Stimulated activated CD8-positive, alpha-beta memory T cell treated with anti-CD3 and anti-CD28 coated beads, Interleukin-12 subunit alpha, Interleukin-12 subunit beta, amount 100 ng/mL, for 4 hours (primary cell): ENCODE measurements at regions not wholly inside any gene's neighbourhood (a gene's known extent, or its start where the extent isn't known, plus 50 kb on each side); places are given as distances from the start of the nearest gene placed in this dataset.

ENCODE experiments used
- DNase-seq: peaks from one replicate; pipeline ENCODE4 v3.0.0-alpha.2; 2020; ENCODE audit warnings: low read depth

DNA sequence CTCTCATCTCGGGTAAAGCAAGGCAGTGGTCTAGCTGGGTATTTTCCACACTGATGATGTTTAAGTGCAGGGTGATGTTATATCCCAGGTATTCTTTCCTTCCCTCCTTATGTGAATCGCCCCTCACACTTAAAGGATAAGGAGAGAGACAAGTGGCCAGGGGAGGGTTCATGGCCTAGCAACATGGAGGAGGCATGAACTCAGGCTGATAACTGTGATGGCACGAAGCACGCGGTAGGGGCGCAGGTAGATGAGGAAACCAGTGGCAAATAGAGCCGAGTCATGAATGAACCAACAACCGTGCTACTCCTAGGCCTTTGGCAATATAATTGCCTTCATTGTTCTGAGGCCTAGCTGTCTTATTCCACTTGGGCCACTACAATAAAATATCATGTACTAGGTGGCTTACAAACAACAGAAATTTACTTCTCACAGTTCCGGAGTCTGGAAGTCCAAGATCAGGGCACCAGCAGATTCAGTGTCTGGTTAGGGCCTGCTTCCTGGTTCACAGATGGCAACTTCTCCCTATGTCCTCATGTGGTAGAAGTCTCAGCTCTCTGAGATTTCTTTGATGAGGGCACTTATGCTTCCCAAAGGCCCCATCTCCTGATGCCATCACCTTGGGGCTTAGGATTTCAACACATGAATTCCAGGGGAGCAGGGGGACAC, 56.0 kb upstream of the PIK3CG start:
- DNase-seq: no peak

DNA sequence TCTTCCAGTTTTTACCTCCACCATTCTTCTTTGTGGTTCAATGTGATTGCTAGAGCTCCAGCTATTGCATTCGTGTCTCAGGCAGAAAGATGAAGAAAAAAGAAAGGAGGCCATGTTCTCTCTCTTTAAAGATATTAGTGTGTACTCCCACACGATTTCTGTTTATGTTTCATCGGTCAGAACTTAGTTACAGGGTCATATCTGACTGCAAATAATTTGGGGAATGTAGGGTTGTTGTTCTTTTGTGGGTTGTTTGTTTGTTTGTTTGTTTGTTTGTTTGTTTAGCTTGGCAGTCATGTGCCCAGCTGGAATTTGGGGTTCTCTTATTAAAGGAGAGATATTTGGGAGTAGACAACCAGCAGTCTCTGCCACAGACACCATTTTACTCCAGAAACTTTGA, 53.6 kb upstream of the PIK3CG start:
- no peak for DNase-seq

DNA sequence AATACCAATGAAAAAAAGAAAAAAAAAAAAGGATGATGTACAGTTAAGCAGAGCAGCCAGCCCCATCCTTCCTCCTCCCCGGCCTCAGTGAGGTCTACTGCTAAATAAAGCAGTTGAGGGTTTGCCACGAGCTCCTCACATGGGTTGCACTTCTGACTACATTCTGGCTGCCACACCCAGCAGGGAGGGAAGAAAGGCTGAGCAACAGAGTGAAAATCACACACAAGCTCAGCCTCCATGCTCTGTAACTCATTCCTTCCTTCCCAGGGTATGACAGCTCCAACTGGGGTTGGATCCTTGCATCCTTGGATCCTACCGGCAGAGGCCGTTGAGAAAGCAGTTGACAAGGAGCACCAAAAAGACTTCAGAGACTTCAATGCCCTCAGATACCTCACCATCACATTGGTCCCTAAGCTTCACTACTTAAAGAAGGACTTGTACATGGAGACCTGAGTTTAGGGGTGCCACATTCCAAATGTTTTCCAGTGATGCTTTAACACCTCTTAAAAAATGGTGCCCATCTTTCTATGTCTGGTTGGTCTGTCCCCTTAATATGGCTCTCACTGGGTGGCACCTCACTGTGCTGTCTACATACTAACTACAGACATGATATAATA, 52.9 kb upstream of the PIK3CG start:
- DNase-seq: no peak

DNA sequence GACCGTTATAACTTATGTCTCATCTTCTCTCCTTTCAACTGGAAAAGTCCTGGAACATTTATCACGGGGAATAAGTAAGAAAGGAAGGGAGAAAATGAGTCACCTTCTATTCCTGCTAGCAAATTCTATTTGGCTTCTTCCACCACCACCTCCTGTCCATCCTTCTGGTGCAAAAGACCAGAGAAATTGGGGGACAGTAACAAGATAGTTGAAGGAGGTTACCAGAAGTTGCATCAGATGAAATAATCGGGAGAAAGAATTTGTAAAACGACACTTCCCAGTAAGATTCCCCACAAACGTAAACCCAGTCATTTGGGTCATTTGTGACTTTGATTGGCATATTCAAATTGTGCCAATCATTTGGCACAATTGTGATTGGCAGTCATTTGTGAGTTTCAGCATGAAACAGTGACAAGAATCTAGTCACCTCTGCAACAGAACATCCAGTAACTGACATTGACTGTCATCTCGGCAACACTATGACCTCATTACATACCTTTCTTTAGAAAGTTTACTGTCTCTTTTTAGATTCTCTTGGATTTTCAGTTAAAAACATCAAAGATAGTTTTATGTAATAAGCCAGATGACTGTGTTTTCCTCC, 51.3 kb upstream of the PIK3CG start:
- no peak for DNase-seq

DNA sequence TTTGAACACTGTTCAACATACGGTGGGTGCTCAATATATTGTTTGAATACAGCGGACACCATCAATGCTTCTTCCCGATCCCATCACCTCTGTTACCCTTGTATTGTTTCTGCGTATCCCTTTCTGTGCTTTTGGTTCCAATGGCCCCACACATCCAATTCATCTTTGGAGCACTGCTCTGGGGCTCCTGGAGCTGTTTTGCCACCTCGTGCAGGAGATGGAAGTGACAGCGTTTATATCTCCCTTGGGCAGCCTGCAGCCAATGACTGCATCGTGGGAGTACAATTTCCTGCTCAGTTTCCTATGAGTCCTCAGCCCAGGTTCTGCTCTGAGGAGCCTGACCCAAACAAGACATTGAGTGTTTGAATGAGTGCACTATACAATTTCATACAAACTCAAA, 50.2 kb upstream of the PIK3CG start:
- DNase-seq: no peak
